ENCODE measurements at regions not wholly inside any gene's neighbourhood (a gene's known extent, or its start where the extent isn't known, plus 50 kb on each side); places are given as distances from the start of the nearest gene placed in this dataset.
"Not testable (repeated sequence)": the region's sequence is repeated elsewhere in the genome, so short reads cannot be mapped to it uniquely, and the experiment has no call there.

- DNase-seq, result no peak
Observed at GRCh38 chr4:175033162-175033561, 115.0 kb downstream of the ADAM29 start.

- DNase-seq, result no peak
Observed at GRCh38 chr4:175034007-175034406, 115.8 kb downstream of the ADAM29 start.

- no peak for DNase-seq
Observed at GRCh38 chr4:175034986-175035705, 117.0 kb downstream of the ADAM29 start.

GRCh38 chr4:175035905-175036304 lies 117.7 kb downstream of the ADAM29 start:
- no peak for DNase-seq

GRCh38 chr4:175048111-175048784 lies 130.1 kb downstream of the ADAM29 start:
- no peak for DNase-seq

- DNase-seq, result no peak
Observed at GRCh38 chr4:175048906-175049305, 130.7 kb downstream of the ADAM29 start.

- DNase-seq, result no peak
Observed at GRCh38 chr4:175051974-175052373, 133.8 kb downstream of the ADAM29 start.

- no peak for DNase-seq
Observed at GRCh38 chr4:175054980-175055379, 136.8 kb downstream of the ADAM29 start.

GRCh38 chr4:175062183-175062592 lies 144.0 kb downstream of the ADAM29 start:
- DNase-seq, result no peak

GRCh38 chr4:175065228-175065627 lies 147.1 kb downstream of the ADAM29 start:
- no peak for DNase-seq

GRCh38 chr4:175066923-175067627 lies 148.9 kb downstream of the ADAM29 start:
- DNase-seq, result no peak

- DNase-seq, result no peak
Observed at GRCh38 chr4:175068266-175068665, 150.1 kb downstream of the ADAM29 start.

GRCh38 chr4:175070444-175070843 lies 152.3 kb downstream of the ADAM29 start:
- DNase-seq, result no peak

GRCh38 chr4:175071123-175071522 lies 153.0 kb downstream of the ADAM29 start:
- DNase-seq, result no peak

- no peak for DNase-seq
Observed at GRCh38 chr4:175087145-175087544, 169.0 kb downstream of the ADAM29 start.

- DNase-seq, result peak; percentile 7
Observed at GRCh38 chr4:175090116-175090515, 172.0 kb downstream of the ADAM29 start.

- no peak for DNase-seq
Observed at GRCh38 chr4:175091649-175092048, 173.5 kb downstream of the ADAM29 start.

GRCh38 chr4:175092114-175092513 lies 174.0 kb downstream of the ADAM29 start:
- no peak for DNase-seq

- not testable (repeated sequence) for DNase-seq
Observed at GRCh38 chr4:175093055-175093454, 174.9 kb downstream of the ADAM29 start.

- DNase-seq, result no peak
Observed at GRCh38 chr4:175103403-175103802, 185.2 kb downstream of the ADAM29 start.

- no peak for DNase-seq
Observed at GRCh38 chr4:175106301-175106700, 188.1 kb downstream of the ADAM29 start.

- no peak for DNase-seq
Observed at GRCh38 chr4:175109933-175110332, 191.8 kb downstream of the ADAM29 start.

GRCh38 chr4:175125410-175126068 lies 207.4 kb downstream of the ADAM29 start:
- DNase-seq, result no peak

Measured in NCI-H748 treated with DMSO at 0.1 percent for 48 hours (cell line).